K562 (cell line): ENCODE measurements at regions not wholly inside any gene's neighbourhood (a gene's known extent, or its start where the extent isn't known, plus 50 kb on each side); places are given as distances from the start of the nearest gene placed in this dataset.

Experiments
- ATAC-seq: fragments of 200-7000 bp; cut with Tn5 transposase; 3 replicates; pipeline ENCODE4 v1.9.1; 2020; ENCODE audit warnings: moderate library complexity
- BruUV-seq: library from RNA; stranded (reverse); fragments of 400-500 nt; replicated peaks from 2 replicates; lab custom pipeline; 2021; lab: Mats Ljungman, UMichigan
- CTCF ChIA-PET: fragments of 300-600 bp; formaldehyde crosslinking; extraction: SDS; loops from one replicate; lab custom pipeline; 2021; ENCODE audit warnings: low intra/inter-chr PET ratio; lab: Yijun Ruan, JAX
- POLR2A ChIA-PET: fragments of 300-600, 350-650 bp; sonication (Branson Sonifier 250); formaldehyde crosslinking; extraction: SDS; loops from one replicate; lab custom pipeline; 2021; ENCODE audit warnings: antibody characterized with exemption, inconsistent platforms; lab: Yijun Ruan, JAX
- DNase-seq, 4 experiments: peaks; one replicate each; pipeline versions ENCODE4 v3.0.0 to v3.0.0-alpha.2; 2011 to 2018; ENCODE audit warnings: low spot score in 3 of 4, mixed read lengths in 3 of 4; ENCODE audit errors: extremely low read depth in 1 of 4
- FAIRE-seq: peaks from 2 replicates; lab custom pipeline; 2011; peaks lifted over from hg19 to GRCh38; lab: Jason Lieb, UNC
- H2AFZ ChIP-seq: 2 replicates; pipeline ENCODE4 v1.6.0; 2011; ENCODE audit warnings: low read depth, low read length, control low read depth, inconsistent platforms
- H3K27ac ChIP-seq: fragments of 200-600 bp; 3 replicates; pipeline ENCODE4 v1.8.0; 2011; ENCODE audit warnings: low read depth, mild to moderate bottlenecking, control low read depth, inconsistent platforms, low read length, moderate library complexity, mixed read lengths; ENCODE audit errors: extremely low read depth
- H3K27me3 ChIP-seq, 2 experiments: fragments of 300-600 bp in 1 of 2; 2 replicates in 1 of 2; 3 replicates in 1 of 2; pipeline versions ENCODE4 v1.6.0 to v1.8.0; 2011; ENCODE audit warnings: inconsistent platforms in 2 of 2, low read length in 2 of 2, mild to moderate bottlenecking in 1 of 2, mixed read lengths in 1 of 2, moderate library complexity in 1 of 2; ENCODE audit not compliant: control insufficient read depth in 2 of 2, insufficient read depth in 2 of 2
- H3K36me3 ChIP-seq: fragments of 300-600 bp; 3 replicates; pipeline ENCODE4 v1.8.0; 2011; ENCODE audit warnings: mild to moderate bottlenecking, low read length, inconsistent platforms; ENCODE audit not compliant: control insufficient read depth, insufficient read depth
- H3K4me1 ChIP-seq, 2 experiments: fragments of 200-600 bp in 1 of 2; replicated peaks in 1 of 2; 2 replicates in 1 of 2; 3 replicates in 1 of 2; pipeline versions ENCODE4 v1.5.1 to v1.8.0; 2011; ENCODE audit warnings: inconsistent platforms in 2 of 2, low read length in 2 of 2, mild to moderate bottlenecking in 1 of 2, mixed read lengths in 1 of 2, moderate library complexity in 1 of 2; ENCODE audit not compliant: control insufficient read depth in 2 of 2, insufficient read depth in 2 of 2
- H3K4me2 ChIP-seq: 2 replicates; pipeline ENCODE4 v1.6.1; 2011; ENCODE audit warnings: low read length, control low read depth, inconsistent platforms, mixed read lengths; ENCODE audit not compliant: insufficient read depth
- H3K4me3 ChIP-seq: fragments of 200-600 bp; sonication (generic), shearing (Covaris generic); 2 replicates; pipeline ENCODE4 v1.5.1; 2016; ENCODE audit warnings: control low read depth, inconsistent platforms
- H3K79me2 ChIP-seq: fragments of 200-600 bp; 3 replicates; pipeline ENCODE4 v1.8.0; 2011; ENCODE audit warnings: low read length, inconsistent platforms; ENCODE audit not compliant: control insufficient read depth, insufficient read depth
- H3K9ac ChIP-seq, 2 experiments: 2 replicates each; pipeline versions ENCODE4 v1.6.0 to v1.6.1; 2011; ENCODE audit warnings: low read depth in 2 of 2, low read length in 2 of 2, control low read depth in 1 of 2, inconsistent platforms in 1 of 2, mild to moderate bottlenecking in 1 of 2, mixed read lengths in 1 of 2; ENCODE audit not compliant: insufficient read depth in 1 of 2
- H3K9me1 ChIP-seq: one replicate; pipeline ENCODE4 v1.6.0; 2011; ENCODE audit warnings: inconsistent platforms, mild to moderate bottlenecking, low read length, moderate library complexity; ENCODE audit not compliant: control insufficient read depth, insufficient read depth
- H3K9me3 ChIP-seq: replicated peaks from 2 replicates; pipeline ENCODE4 v1.5.1; 2011; ENCODE audit warnings: low read depth, low read length, inconsistent platforms; ENCODE audit not compliant: control insufficient read depth, insufficient read depth
- H4K20me1 ChIP-seq: replicated peaks from 2 replicates; pipeline ENCODE4 v1.6.1; 2011; ENCODE audit warnings: low read length, inconsistent platforms, mixed read lengths; ENCODE audit not compliant: control insufficient read depth, insufficient read depth
- ARID3A ChIP-seq: IDR thresholded peaks from 2 replicates; pipeline ENCODE4 v1.6.1; 2012; ENCODE audit warnings: low read depth, low read length, improper control_type of control experiment, borderline replicate concordance
- CBFB ChIP-seq: sonication (generic); formaldehyde crosslinking; IDR thresholded peaks from 2 replicates; pipeline ENCODE4 v1.4.0; 2020; ENCODE audit warnings: mild to moderate bottlenecking, missing genetic modification reagents
- CBX1 ChIP-seq: sonication (generic); IDR thresholded peaks from 2 replicates; pipeline ENCODE4 v1.6.1; 2016; ENCODE audit warnings: antibody characterized with exemption, low read depth, mild to moderate bottlenecking
- HES1 ChIP-seq: fragments of 450-650 bp; IDR thresholded peaks from 2 replicates; pipeline ENCODE4 v1.6.1; 2016; ENCODE audit warnings: low read depth, mild to moderate bottlenecking, moderate library complexity
- PURB ChIP-seq: sonication (generic); formaldehyde crosslinking; IDR thresholded peaks from 2 replicates; pipeline ENCODE4 v1.9.0; 2021; ENCODE audit warnings: low read depth, mild to moderate bottlenecking, missing genetic modification reagents
- ZNF778 ChIP-seq: fragments of 450-650 bp; formaldehyde crosslinking; IDR thresholded peaks from 2 replicates; pipeline ENCODE4 v1.4.0; 2020; ENCODE audit warnings: mild to moderate bottlenecking, moderate library complexity
- WGBS: fragments of 100-300 bp; shearing (Covaris generic); methylation state at CpG from one replicate; pipeline ENCODE4 v1.1.6; 2016; ENCODE audit warnings: low coverage, mixed read lengths; ENCODE audit not compliant: insufficient coverage; ENCODE audit errors: missing lambda C conversion rate; 5-methylcytosine and 5-hydroxymethylcytosine counted together
- in situ Hi-C: fragments of 300-500 bp; cut with MboI; formaldehyde crosslinking; loops from 4 replicates; pipeline ENCODE4 v1.15.0; 2018; ENCODE audit warnings: inconsistent platforms, mixed read lengths
- intact Hi-C: fragments of 100-400 bp; cut with micrococcal nuclease; formaldehyde crosslinking; loops from 2 replicates; pipeline ENCODE4 v1.14.2; 2022

GRCh38 chr3:106789276-106789675, 588.0 kb upstream of the CCDC54 start:
- Histone ChIP-seq H3K27ac (no peak overlapping the region), H3K36me3 (no peaks in the 10 kb centered on the region), H3K27me3 (no peaks in the 10 kb centered on the region), H3K4me3 (no peak overlapping the region), H3K79me2 (no peaks in the 10 kb centered on the region), H3K9me3 (no peaks in the 10 kb centered on the region), H3K9ac (no peak overlapping the region), H4K20me1 (no peaks in the 10 kb centered on the region), H3K4me2 (no peak overlapping the region), H2AFZ (no peak overlapping the region), H3K9me1 (no peaks in the 10 kb centered on the region), H3K4me1 (no peaks in the 10 kb centered on the region)
- TF ChIP-seq ZNF778 (no peak), CBFB (no peak), PURB (CRISPR knock-in tag) (no peak), CBX1 (no peak), HES1 (no peak), ARID3A (no peak)
- ChIA-PET CTCF (no interaction called here), POLR2A (no interaction called here)
- no peak for ATAC-seq
- 0% methylated on average over 4 of the region's 4 CpGs for WGBS
- intact Hi-C loops, result no loop called here
- DNase-seq, result no peak
- BruUV-seq, result no TSS peak
- in situ Hi-C loops, result no loop called here
- no peak for FAIRE-seq
